DOHH2 (cell line): ENCODE measurements at regions not wholly inside any gene's neighbourhood (a gene's known extent, or its start where the extent isn't known, plus 50 kb on each side); places are given as distances from the start of the nearest gene placed in this dataset.

Experiments used
- CTCF ChIP-seq: fragments of 200-600 bp; sonication (generic); IDR thresholded peaks from one replicate; pipeline ENCODE4 v1.5.1; 2014; ENCODE audit warnings: antibody characterized with exemption, mild to moderate bottlenecking, low read depth, low read length; ENCODE audit not compliant: poor library complexity, severe bottlenecking
- EZH2phosphoT487 ChIP-seq: fragments of 200-600 bp; sonication (generic); IDR thresholded peaks from 2 replicates; pipeline ENCODE4 v1.6.1; 2017; ENCODE audit warnings: borderline replicate concordance, mild to moderate bottlenecking, antibody characterized with exemption, low read length, moderate library complexity, mixed read lengths

GRCh38 chr9:17045381-17045940 lies 89.4 kb upstream of the CNTLN start:
- TF ChIP-seq CTCF (no peak), EZH2phosphoT487 (no peak)
